RWPE1 (cell line): ENCODE measurements at regions not wholly inside any gene's neighbourhood (a gene's known extent, or its start where the extent isn't known, plus 50 kb on each side); places are given as distances from the start of the nearest gene placed in this dataset.

Source experiments
- CTCF ChIA-PET: fragments of 350-600 bp; sonication (Branson Sonifier 250); formaldehyde crosslinking; extraction: SDS; loops from one replicate; lab custom pipeline; 2021; lab: Yijun Ruan, JAX
- POLR2A ChIA-PET: fragments of 400-600 bp; formaldehyde crosslinking; extraction: SDS; loops from one replicate; lab custom pipeline; 2020; ENCODE audit warnings: antibody characterized with exemption; ENCODE audit not compliant: low non-redundant PET; lab: Yijun Ruan, JAX
- DNase-seq: peaks from one replicate; pipeline ENCODE4 v3.0.0; 2012; ENCODE audit warnings: low spot score
- H3K27ac ChIP-seq: fragments of 450-650 bp; 2 replicates; pipeline ENCODE4 v1.5.1; 2017
- CTCF ChIP-seq: fragments of 450-650 bp; conservative IDR thresholded peaks from 2 replicates; pipeline ENCODE4 v1.5.1; 2017; ENCODE audit warnings: low read depth, mild to moderate bottlenecking

DNA sequence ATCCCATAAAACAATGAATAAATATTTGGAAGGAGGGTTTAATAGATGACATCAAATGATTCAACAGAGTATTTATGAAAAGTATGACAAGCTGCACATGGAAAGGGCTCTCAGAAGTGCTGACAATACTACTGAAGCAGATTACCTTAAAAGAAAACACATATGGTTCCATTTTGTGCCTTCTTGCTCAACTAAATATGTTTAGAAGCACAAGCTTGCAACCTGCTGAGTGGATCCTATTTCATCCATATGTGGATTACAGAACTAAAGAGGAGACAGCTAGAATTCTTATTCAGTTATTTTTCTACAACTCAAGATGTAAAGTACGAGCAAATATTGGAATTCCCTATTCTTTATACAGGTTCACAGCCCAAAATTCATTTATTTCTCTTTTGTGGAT, 340.6 kb downstream of the TFEC start:
- TF ChIP-seq CTCF: no peak
- DNase-seq: no peak
- CTCF ChIA-PET: no interaction called here
- POLR2A ChIA-PET: no interaction called here
- H3K27ac ChIP-seq: no peak overlapping the region

DNA sequence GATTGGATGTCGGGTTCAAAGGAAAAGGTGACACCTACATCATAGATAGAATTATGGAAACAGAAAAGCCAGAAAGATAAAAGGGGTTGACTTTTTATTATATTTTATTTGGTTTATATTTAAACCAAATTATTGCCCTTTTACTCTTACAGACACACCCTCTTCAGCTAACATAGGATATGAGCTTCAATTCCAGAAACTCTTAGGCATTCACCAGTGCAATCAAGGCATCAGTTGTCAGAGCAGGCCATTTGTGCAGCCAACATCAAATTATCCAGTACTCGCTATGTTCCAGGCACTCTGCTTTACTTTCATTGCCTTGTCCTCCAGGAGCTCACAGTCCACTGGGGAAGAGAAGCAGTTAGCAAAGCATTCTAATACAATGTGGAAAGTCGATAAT, 347.5 kb downstream of the TFEC start:
- ChIA-PET CTCF (no interaction called here), POLR2A (no interaction called here)
- DNase-seq: no peak
- H3K27ac ChIP-seq: no peak overlapping the region
- no peak for TF ChIP-seq CTCF

DNA sequence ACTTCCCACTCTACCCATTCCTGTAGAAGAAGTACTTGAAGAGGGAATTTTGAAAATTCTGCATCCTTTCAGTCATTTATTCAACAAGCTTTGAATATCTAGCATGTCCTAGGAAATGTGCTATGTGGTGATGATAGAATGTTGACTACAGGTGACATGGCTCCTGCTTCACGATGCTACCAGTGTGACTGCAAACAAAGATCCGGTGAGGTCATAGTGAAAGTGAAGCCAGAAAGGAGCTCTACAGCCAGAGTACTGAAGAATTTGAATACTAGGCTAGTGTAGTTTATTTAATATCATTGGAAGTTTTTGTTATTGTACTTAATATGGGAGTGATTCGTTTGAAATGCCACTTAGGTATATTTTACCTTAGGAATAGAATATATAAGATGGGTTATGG, 348.1 kb downstream of the TFEC start:
- CTCF ChIA-PET: no interaction called here
- no peak for DNase-seq
- no peak overlapping the region for H3K27ac ChIP-seq
- TF ChIP-seq CTCF: no peak
- POLR2A ChIA-PET: no interaction called here

- DNase-seq: no peak
- no peak for TF ChIP-seq CTCF
- ChIA-PET CTCF (interaction anchor here (1.0 kb wide), 1 partner anchor 12 kb away, joined by 3 read pairs; no protein-coding TSS in a partner anchor), POLR2A (no interaction called here)
- no peak overlapping the region for H3K27ac ChIP-seq
Measured at GRCh38 chr7:115680921-115681320, 349.6 kb downstream of the TFEC start.

DNA sequence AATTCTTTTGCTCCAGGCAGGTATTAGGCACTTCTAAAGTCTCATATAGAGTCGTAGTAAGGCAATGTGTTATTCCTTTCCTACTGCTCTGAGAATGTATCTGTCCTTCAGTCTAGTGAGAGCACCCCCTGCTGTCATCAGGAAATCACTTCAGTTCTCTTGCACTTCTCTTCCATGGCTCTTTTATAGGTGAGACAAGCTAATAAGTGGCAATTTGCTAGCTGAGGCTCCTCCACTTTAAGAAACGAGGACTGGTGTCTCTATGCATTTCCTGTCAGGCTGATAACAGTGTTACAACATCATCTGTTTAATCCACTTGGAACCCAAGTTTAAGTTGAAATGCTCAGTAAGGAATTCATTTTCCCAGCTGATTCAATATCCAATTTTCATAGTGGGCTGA, 350.6 kb downstream of the TFEC start:
- ChIA-PET POLR2A (no interaction called here), CTCF (interaction anchor here (0.5 to 1.0 kb wide), 4 partner anchors 11 to 624 kb away, joined by 3 to 10 read pairs (median 4); no protein-coding TSS in a partner anchor)
- DNase-seq: peak; percentile 11
- no peak overlapping the region for H3K27ac ChIP-seq
- TF ChIP-seq CTCF: no peak; the same call in 1 of the 2 replicates

DNA sequence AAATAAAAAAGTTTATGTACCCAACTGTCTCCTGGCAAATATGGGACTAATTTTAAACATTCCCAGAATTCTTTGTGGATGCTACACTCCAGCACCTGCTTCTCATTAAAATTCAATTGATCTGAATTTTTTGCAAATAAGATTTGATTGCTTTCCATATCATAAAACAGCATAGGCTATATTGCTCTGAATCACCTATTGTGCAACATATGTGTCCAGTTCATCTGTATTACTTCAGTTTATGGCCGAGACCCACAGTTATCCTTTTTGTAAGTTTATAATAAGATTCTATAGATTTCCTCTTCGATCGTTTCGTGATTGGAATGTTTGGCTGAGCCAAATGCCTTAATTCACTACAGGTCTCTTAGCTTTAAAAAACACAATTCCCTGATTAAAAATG, 351.1 kb downstream of the TFEC start:
- no peak for DNase-seq
- no peak overlapping the region for H3K27ac ChIP-seq
- CTCF ChIA-PET: interaction anchor here (0.6 kb wide), 1 partner anchor 244 kb away, joined by 10 read pairs; no protein-coding TSS in a partner anchor
- POLR2A ChIA-PET: no interaction called here
- TF ChIP-seq CTCF: no peak
